ENCODE measurements at regions not wholly inside any gene's neighbourhood (a gene's known extent, or its start where the extent isn't known, plus 50 kb on each side); places are given as distances from the start of the nearest gene placed in this dataset.

GRCh38 chr9:18036422-18037187, 437.3 kb upstream of the ADAMTSL1 start:
- no peak for DNase-seq (ENCODE audit: low read depth, low spot score)
- Histone ChIP-seq H3K4me1 (ENCODE audit: control insufficient read depth in 1 of 2, insufficient read depth in 2 of 2, low read length in 2 of 2) (no peaks in the 10 kb centered on the region), H3K9ac (ENCODE audit: low read length) (no peak overlapping the region), H3K36me3 (ENCODE audit: control insufficient read depth in 1 of 2, insufficient read depth in 2 of 2, low read length in 2 of 2) (no peaks in the 10 kb centered on the region), H3K4me2 (ENCODE audit: low read length) (no peak overlapping the region), H3K4me3 (replicated peaks in 1 of 2; ENCODE audit: low read depth in 1 of 2, low read length in 2 of 2) (no peak overlapping the region), H3K27ac (ENCODE audit: low read depth, low read length) (no peak overlapping the region), H3K9me3 (ENCODE audit: control insufficient read depth in 1 of 2, insufficient read depth in 1 of 2, low read depth in 1 of 2, low read length in 2 of 2) (peaks cover 0 to 4% of the 10 kb centered on the region in 2 experiments; a peak in 2 of 4 replicates), H3K27me3 (ENCODE audit: insufficient read depth, low read length) (no peaks in the 10 kb centered on the region), H3K79me2 (ENCODE audit: insufficient read depth, low read length) (no peaks in the 10 kb centered on the region), H3K9me2 (ENCODE audit: insufficient read depth) (no peaks in the 10 kb centered on the region), H2AFZ (ENCODE audit: low read depth, low read length, poor library complexity, severe bottlenecking) (no peak overlapping the region), H4K20me1 (ENCODE audit: insufficient read depth) (no peaks in the 10 kb centered on the region)
- ChIA-PET POLR2A (no interaction called here), RAD21 (ENCODE audit: low non-redundant PET in 1 of 2, low total read pairs in 2 of 2, uncharacterized antibody in 2 of 2, unreplicated experiment in 2 of 2) (no interaction called here), CTCF (no interaction called here)
- no peak for TF ChIP-seq FOSL1 (IDR thresholded peaks at IDR 0.05; ENCODE audit: low read depth)
- TF ChIP-seq ZNF274 (IDR thresholded peaks at IDR 0.05; ENCODE audit: low read depth, low read length) = no peak
- TF ChIP-seq EZH2 (IDR thresholded peaks at IDR 0.05) = no peak
- TF ChIP-seq EGR1 (IDR thresholded peaks at IDR 0.05; ENCODE audit: low read depth) = no peak
- no peak for TF ChIP-seq TCF7L2 (IDR thresholded peaks at IDR 0.05; ENCODE audit: borderline replicate concordance, extremely low read depth, insufficient read depth, insufficient read length)
- no peak for TF ChIP-seq POLR2A (IDR thresholded peaks at IDR 0.05; ENCODE audit: borderline replicate concordance, extremely low read depth, insufficient read depth, insufficient read length)
- no peak for TF ChIP-seq CTCF (IDR thresholded peaks at IDR 0.05 in 2 of 3, conservative IDR thresholded peaks at IDR 0.05 in 1 of 3; ENCODE audit: borderline replicate concordance in 1 of 3, insufficient read depth in 1 of 3, low read depth in 2 of 3, low read length in 2 of 3)
- no peak for TF ChIP-seq CEBPB (IDR thresholded peaks at IDR 0.05; ENCODE audit: low read depth)
- no peak for TF ChIP-seq ZFX (IDR thresholded peaks at IDR 0.05)
- TF ChIP-seq CBX3 (IDR thresholded peaks at IDR 0.05; ENCODE audit: low read depth) = no peak
- no peak for TF ChIP-seq ZBTB33 (IDR thresholded peaks at IDR 0.05; ENCODE audit: extremely low read depth, insufficient replicate concordance, low read length)
- TF ChIP-seq YY1 (IDR thresholded peaks at IDR 0.05; ENCODE audit: extremely low read depth, insufficient replicate concordance, low read depth, low read length) = no peak
- no peak for TF ChIP-seq EZH2phosphoT487 (IDR thresholded peaks at IDR 0.05; ENCODE audit: borderline replicate concordance)
- no peak for TF ChIP-seq SRF (IDR thresholded peaks at IDR 0.05; ENCODE audit: low read depth)
- no peak for TF ChIP-seq MAX (IDR thresholded peaks at IDR 0.05)
- TF ChIP-seq JUND (IDR thresholded peaks at IDR 0.05) = no peak
- BruUV-seq (replicated peaks) = no TSS peak
- ATAC-seq = no peak
- intact Hi-C loops (cut with micrococcal nuclease) = no loop called here
